ENCODE measurements at regions not wholly inside any gene's neighbourhood (a gene's known extent, or its start where the extent isn't known, plus 50 kb on each side); places are given as distances from the start of the nearest gene placed in this dataset.
"Not testable (repeated sequence)": the region's sequence is repeated elsewhere in the genome, so short reads cannot be mapped to it uniquely, and the experiment has no call there.

DNA sequence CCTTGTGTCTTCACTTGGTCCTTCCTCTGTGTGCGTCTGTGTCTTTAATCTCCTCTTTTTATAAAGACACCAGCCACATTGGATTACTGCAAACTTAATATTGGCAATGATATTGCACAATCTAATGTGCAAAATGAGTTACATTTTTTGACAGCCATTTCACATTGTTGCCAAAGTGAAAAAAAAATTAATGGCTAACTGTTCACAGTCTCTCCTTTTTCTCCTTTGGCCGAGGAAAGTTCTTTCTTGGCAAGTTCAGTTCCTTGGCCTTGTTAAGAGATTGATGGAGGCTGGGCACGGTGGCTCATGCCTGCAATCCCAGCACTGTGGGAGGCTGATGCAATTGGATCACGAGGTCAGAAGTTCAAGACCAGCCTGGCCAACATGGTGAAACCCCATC is 62.2 kb upstream of the ZNF280D start:
- Histone ChIP-seq H3K4me1 (peaks cover 13 to 23% (median 22%) of the 10 kb centered on the region in 4 donors), H3K27ac (replicated peaks in 1 of 4) (peak overlapping the region in 3 of 4 donors; percentile 30 to 61 (median 35)), H3K36me3 (no peaks in the 10 kb centered on the region), H3K4me3 (no peak overlapping the region), H3K9me3 (peaks cover 0 to 15% (median 5%) of the 10 kb centered on the region in 4 donors), H3K27me3 (no peaks in the 10 kb centered on the region)
- 51% methylated on average over 4 of the region's 4 CpGs for WGBS
- no peak for TF ChIP-seq POLR2AphosphoS5 (IDR thresholded peaks at IDR 0.05)
- no peak for TF ChIP-seq EP300 (IDR thresholded peaks at IDR 0.05)
- no peak for TF ChIP-seq POLR2A (IDR thresholded peaks at IDR 0.05; ENCODE audit: low read depth)
- TF ChIP-seq, protein P1, sequence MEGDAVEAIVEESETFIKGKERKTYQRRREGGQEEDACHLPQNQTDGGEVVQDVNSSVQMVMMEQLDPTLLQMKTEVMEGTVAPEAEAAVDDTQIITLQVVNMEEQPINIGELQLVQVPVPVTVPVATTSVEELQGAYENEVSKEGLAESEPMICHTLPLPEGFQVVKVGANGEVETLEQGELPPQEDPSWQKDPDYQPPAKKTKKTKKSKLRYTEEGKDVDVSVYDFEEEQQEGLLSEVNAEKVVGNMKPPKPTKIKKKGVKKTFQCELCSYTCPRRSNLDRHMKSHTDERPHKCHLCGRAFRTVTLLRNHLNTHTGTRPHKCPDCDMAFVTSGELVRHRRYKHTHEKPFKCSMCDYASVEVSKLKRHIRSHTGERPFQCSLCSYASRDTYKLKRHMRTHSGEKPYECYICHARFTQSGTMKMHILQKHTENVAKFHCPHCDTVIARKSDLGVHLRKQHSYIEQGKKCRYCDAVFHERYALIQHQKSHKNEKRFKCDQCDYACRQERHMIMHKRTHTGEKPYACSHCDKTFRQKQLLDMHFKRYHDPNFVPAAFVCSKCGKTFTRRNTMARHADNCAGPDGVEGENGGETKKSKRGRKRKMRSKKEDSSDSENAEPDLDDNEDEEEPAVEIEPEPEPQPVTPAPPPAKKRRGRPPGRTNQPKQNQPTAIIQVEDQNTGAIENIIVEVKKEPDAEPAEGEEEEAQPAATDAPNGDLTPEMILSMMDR (IDR thresholded peaks at IDR 0.05): no peak
- intact Hi-C loops (cut with DNase I): no loop called here
- no peak for DNase-seq (ENCODE audit: extremely low spot score)

DNA sequence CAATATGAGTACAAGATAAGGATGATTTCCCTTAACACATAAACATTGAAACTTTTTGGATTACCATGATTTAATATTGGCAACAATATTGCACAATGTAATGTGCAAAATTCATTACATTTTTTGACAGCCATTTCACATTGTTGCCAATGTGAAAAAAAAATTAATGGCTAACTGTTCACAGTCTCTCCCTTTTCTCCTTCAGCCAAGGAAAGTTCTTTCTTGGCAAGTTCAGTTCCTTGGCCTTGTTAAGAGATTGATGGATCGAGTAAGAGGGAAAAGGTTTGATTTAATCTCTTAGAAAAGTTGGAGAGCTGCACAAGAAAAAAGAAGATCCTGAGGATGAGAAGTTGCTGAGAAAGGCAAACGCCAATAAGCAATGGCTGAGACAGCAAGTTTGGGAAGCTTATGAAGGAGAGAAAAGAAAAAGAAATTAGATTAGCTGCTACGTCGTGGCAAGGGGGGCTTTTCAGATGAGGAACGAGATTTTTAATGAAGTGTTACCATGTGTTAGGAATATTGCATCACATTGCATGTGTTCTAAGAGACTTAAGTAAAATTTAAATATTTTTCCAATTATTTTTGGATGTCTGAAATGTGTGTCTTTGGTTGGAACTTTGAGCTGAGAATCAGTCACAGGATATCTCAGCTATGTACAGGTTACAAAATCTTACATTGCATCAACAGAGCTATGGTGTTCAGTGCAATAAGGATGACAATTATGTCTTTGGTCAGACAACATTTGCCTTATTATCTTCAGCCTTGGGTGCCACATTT is 61.4 kb upstream of the ZNF280D start:
- Histone ChIP-seq H3K9me3 (peaks cover 0 to 15% (median 5%) of the 10 kb centered on the region in 4 donors), H3K36me3 (no peaks in the 10 kb centered on the region), H3K4me1 (peaks cover 13 to 23% (median 22%) of the 10 kb centered on the region in 4 donors), H3K27me3 (no peaks in the 10 kb centered on the region), H3K27ac (replicated peaks in 1 of 4) (peak overlapping the region; percentile 30 to 61 (median 36)), H3K4me3 (no peak overlapping the region)
- TF ChIP-seq EP300 (IDR thresholded peaks at IDR 0.05) (no peak), POLR2A (IDR thresholded peaks at IDR 0.05; ENCODE audit: low read depth) (no peak), POLR2AphosphoS5 (IDR thresholded peaks at IDR 0.05) (no peak)
- TF ChIP-seq, protein P1 (IDR thresholded peaks at IDR 0.05): no peak
- DNase-seq (ENCODE audit: extremely low spot score): no peak
- 44% methylated on average over 5 of the region's 5 CpGs for WGBS
- intact Hi-C loops (cut with DNase I): no loop called here

DNA sequence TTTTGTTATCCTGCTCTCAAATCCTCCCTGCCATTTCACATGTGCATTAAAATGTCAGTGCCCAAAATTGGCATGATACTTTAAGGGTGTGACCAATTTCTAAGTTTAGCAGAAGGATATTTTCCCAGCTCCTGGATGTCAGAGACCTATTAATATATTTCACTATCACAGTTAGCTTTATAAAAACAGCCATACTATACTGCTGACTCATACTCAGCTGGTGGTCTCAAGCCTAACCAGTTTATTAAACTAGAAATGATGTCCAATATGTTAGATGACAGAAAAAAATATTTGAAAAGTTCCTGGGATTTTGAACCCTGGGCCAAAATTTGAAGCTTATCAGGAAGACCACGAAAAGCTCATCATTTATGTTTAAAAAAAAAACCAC is 60.9 kb upstream of the ZNF280D start:
- peak overlapping the region; percentile 30 to 61 (median 36) for H3K27ac ChIP-seq (replicated peaks in 1 of 4)
- H3K9me3 ChIP-seq: peaks cover 0 to 15% (median 5%) of the 10 kb centered on the region in 4 donors
- TF ChIP-seq, protein P1 (IDR thresholded peaks at IDR 0.05): no peak
- TF ChIP-seq POLR2A (IDR thresholded peaks at IDR 0.05; ENCODE audit: low read depth) (no peak), POLR2AphosphoS5 (IDR thresholded peaks at IDR 0.05) (no peak), EP300 (IDR thresholded peaks at IDR 0.05) (no peak)
- 40% methylated on average over 1 of the region's 1 CpG for WGBS
- no peak for DNase-seq (ENCODE audit: extremely low spot score)
- no peaks in the 10 kb centered on the region for H3K36me3 ChIP-seq
- H3K4me1 ChIP-seq: peaks cover 13 to 23% (median 22%) of the 10 kb centered on the region in 4 donors
- no peaks in the 10 kb centered on the region for H3K27me3 ChIP-seq
- no peak overlapping the region for H3K4me3 ChIP-seq
- intact Hi-C loops (cut with DNase I): no loop called here

GRCh38 chr15:56792211-56792610 is 58.9 kb upstream of the ZNF280D start:
- 95% methylated on average over 4 of the region's 4 CpGs for WGBS
- peaks cover 0 to 15% (median 5%) of the 10 kb centered on the region in 4 donors for H3K9me3 ChIP-seq
- H3K4me3 ChIP-seq: no peak overlapping the region
- H3K27me3 ChIP-seq: no peaks in the 10 kb centered on the region
- H3K27ac ChIP-seq (replicated peaks in 1 of 4): no peak overlapping the region
- DNase-seq (ENCODE audit: extremely low spot score): no peak
- no peaks in the 10 kb centered on the region for H3K36me3 ChIP-seq
- TF ChIP-seq, protein P1 (IDR thresholded peaks at IDR 0.05): no peak
- TF ChIP-seq EP300 (IDR thresholded peaks at IDR 0.05) (no peak), POLR2A (IDR thresholded peaks at IDR 0.05; ENCODE audit: low read depth) (no peak), POLR2AphosphoS5 (IDR thresholded peaks at IDR 0.05) (no peak)
- H3K4me1 ChIP-seq: peaks cover 13 to 22% (median 16%) of the 10 kb centered on the region in 4 donors
- intact Hi-C loops (cut with DNase I): no loop called here

GRCh38 chr15:56791521-56791920 is 58.2 kb upstream of the ZNF280D start:
- H3K36me3 ChIP-seq; H3K27me3 ChIP-seq; H3K4me3 ChIP-seq; DNase-seq (ENCODE audit: extremely low spot score); intact Hi-C loops (cut with DNase I); H3K27ac ChIP-seq (replicated peaks in 1 of 4): not testable (repeated sequence)
- Histone ChIP-seq H3K4me1 (peaks cover 13 to 22% (median 16%) of the 10 kb centered on the region in 4 donors), H3K9me3 (peaks cover 0 to 15% (median 5%) of the 10 kb centered on the region in 4 donors)
- WGBS: 86% methylated on average over 1 of the region's 1 CpG

Data from esophagus muscularis mucosa (tissue), 4 donors.